HG02973 (cell line): ENCODE measurements at regions not wholly inside any gene's neighbourhood (a gene's known extent, or its start where the extent isn't known, plus 50 kb on each side); places are given as distances from the start of the nearest gene placed in this dataset.

Source experiments
- ATAC-seq: cut with Tn5 transposase; IDR thresholded peaks from one replicate; pipeline ENCODE4 v1.9.1; 2021; ENCODE audit warnings: moderate library complexity; ENCODE audit not compliant: unreplicated experiment

GRCh38 chr2:126774290-126774689 is 118.3 kb downstream of the GYPC start:
- ATAC-seq: no peak

DNA sequence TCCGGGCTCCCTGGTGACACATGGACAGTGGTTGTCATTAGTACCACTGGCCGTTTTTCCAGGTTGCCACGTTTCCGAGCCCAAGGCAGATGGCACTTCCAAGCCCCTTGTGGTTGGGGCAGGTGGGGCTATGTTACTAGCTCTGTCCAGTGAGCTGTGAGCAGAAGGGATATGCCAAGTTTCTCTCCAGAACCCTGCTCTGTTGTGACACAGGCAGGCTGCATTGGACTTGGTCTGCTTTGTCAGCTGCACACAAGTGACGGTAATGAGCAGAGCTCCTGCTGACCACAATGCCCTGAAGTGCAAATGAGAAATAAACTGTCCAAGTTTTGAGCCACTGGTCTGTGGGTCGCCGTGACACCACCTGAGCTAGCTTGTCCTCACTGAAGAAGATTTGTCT is 118.8 kb downstream of the GYPC start:
- ATAC-seq: no peak

DNA sequence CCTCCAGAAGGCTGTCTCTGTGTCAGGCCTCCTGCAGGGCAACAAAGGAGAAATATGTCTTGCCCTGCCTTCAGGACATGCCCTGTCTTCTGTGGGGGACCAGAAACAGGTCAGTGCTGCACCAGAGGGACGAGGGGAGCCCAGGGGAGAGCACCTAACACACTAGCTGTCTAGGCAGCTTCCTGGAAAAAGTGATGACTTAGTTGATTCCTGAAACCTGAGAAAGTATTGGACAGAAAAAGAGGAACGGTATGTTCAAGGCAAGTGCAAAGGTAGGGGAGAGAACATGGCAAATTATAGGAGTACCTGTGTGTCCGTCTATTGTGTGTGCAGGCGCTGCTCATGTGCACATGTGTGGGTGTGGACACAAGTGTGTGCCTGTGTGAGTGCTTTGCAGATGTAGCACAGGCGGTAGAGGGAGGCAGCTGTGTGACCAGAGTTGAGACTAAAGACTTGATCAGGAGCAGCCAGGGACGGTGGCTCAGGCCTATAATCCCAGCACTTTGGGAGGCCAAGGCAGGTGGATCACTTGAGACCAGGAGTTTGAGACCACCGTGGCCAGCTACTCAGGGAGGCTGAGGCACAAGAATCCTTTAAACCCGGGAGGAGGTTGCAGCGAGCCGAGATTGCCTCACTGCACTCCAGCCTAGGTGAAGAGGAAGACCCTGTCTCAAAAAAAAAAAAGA is 119.5 kb downstream of the GYPC start:
- no peak for ATAC-seq

DNA sequence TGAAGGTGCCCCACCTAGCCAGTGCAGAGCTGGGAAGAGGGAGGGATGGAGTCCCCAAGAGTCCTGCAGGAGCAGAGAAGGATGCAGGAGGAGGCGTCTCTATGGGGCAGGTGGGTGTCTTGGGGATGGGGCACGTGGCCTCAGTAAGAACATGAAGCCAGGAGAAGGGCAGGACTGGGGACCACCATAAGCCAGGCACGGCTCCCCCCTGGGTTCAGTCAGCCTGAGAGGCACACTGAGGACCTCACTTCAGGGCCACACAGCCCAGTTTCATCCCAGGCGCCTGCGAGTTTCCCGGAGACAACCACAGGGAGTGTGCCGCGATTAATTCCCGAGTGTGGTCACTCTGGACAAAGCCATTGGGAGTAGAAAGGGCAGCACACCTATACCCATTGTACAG is 120.3 kb downstream of the GYPC start:
- ATAC-seq: peak; percentile 2

DNA sequence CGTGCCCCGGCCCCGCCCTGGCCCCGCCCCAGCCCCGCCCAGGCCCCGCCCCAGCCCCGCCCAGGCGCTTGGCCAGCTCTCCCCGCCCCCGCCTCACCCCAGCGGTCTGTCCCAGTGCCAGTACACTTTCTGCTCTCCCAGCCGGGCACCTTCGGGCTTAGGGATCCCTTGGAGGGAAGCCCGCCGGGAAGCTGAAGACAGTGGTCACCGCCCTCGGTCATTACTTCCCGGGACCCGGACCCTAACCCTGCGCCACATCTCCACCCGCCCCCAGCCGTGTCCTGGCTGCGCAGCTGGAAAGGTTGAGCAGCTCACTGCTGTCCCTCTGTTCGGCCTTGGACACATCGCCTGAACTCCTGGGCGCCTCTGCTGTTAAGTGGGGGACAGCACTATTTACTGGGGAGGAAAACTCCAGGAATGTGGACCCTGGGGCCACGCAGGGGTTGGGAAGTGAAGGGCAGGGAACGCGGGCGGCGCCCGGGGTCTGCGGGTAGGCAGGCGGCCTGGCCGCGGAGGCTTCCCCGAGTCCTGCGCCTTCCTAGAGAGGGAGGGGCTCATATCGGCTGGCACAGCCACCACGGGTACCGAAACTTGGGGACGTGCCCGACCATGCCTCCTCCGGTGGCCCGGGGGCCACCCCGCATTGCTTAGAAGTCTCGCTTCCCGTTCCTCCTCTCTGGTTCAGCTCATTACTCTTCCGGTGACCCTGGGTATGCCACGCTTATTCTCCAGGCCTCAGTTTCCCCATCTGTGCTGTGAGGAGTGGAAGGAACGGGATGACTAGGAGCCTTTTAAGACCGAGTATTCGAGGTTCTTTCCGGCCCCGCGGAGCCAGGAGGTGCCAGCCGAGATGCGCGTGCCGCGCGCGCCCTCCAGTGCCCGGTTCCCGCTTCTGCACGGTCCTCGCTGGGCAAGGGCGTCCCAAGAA is 121.0 kb downstream of the GYPC start:
- ATAC-seq: peak; percentile 94

DNA sequence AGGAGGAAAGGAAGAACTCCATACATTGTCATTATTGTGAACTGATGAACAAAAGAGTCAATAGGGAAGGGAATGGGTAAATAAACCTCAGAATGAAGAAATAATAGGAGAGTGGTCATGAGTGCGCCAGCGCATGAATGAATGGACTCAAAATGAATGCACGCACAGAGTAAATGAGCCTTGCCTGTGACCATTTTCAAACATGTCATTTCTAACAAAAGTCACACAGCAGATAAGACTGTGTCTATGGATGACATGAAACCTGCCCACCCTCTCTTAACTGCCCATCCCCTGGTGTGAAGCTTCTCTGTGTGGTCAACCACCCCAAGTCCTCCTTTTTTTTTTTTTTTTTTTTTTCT is 121.1 kb upstream of the TEX51 start:
- ATAC-seq: peak; percentile 13

DNA sequence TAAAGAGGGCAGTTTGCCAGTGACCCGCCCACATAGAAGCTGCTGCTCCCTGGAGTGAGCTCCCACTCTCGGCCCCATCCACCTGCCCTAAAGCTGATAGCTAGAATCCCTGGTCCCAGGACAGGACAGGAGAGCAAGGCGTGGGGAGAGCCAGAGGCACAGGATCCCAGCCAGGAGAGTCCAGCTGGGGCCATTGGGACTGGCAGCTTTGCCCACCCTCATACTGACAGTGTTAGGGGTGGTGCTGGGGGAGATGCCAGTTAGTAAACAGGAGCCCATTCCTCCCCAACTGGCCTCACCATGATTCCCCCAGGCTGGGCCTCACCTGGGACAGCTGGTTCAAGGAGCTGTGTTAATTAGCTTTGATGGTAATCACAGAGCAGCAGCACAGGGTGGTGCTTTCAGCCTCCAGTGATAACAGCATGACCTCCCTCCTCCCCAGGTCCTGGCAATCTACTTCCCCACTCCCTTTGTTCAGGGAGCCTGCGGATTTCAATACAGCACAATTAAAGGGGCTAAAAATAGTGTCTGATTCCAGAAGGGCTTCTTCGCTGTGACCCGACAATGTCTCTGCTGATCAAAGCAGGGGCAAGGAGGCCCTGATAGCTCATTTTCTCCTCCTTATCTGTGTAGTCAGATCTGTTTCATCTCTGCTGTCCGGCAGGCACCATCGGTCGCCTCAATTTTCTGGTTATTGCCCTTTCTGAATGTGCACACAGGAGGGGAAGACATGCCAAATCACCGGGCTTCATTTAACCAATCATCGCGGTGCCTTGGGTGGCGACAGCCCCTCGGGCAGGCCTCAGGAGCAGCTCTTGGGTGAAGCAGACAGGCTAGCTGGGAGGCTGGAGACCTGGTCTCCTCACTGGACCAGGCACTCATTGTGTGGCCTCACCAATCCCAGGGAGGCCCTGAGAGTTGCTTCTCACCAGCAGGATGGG is 119.9 kb upstream of the TEX51 start:
- ATAC-seq: no peak

GRCh38 chr2:126781206-126781605 is 117.5 kb upstream of the TEX51 start:
- ATAC-seq: no peak

DNA sequence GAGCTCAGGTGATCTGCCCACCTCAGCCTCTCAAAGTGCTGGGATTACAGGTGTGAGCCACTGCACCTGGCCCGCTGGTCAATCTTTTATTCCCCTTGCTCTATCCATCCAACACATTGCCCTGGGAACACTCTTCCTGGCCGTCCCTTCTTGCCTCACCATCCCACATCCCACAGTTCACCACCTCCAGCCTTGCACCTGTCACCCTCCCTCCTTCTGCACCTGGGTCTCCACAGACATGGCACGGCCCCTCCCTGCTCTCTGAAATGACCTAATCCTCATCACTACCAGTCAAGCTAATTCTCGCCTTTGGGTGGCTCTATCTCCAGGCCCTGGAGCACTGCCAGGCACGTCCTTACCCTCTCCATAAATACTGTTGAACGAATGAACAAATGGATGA is 116.9 kb upstream of the TEX51 start:
- ATAC-seq: no peak

DNA sequence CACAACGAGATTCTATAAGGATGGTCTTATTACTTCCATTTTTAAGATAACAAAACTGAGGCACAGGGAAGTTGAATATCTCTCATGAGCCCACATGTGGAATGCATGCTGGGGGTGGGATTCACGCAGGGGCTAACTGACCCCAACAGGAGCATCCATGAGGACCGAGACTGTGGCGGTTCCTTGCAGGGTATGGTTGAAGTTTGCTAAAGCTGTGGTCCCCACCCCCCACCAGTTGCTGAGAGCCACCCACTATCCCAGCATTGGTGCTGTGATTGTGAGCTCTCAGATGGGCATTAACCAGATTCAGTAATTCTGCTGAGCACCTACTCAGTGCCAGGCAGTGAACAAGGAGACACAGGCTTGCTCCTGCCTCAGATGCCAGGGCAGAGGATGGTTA is 116.0 kb upstream of the TEX51 start:
- no peak for ATAC-seq

DNA sequence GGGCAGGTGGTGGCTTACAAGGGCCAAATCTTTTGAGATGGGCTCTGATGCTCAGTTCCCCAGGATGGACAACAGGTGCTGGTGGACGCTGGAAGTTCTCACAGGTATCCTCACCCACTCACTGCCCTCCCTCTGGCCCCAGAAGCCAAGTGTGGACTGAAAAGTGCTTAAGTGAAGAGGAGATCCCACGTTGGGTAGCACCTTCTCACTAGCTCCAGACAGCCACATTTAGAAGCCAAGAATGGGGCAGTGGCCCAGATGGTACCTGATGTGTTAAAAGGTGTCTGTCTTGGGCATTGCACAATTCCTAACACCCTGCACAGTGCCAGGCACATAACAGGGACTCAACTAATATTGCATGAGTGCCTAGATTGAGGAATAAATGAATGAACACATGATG is 115.3 kb upstream of the TEX51 start:
- ATAC-seq: no peak

DNA sequence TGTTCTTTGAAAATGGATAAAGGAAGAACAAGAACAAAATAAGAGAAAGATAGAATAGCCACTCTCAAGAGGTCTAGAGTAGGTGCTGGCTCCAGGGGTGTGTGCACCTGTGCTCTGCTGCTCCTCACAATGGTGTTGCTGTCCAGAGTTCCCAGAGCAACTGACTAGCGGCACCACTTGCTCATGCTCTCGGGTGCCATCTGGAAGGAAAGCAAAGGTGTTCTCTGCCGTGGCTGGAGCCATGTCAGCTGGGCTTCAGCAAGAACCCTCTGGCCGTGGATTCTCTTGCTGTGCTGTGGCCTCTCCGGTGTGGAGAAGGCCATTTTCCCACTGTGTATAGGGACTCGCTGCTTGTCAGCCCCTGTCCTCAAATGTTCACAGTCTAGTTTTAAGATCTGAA is 114.6 kb upstream of the TEX51 start:
- ATAC-seq: no peak

GRCh38 chr2:126784621-126785020 is 114.1 kb upstream of the TEX51 start:
- ATAC-seq: no peak

DNA sequence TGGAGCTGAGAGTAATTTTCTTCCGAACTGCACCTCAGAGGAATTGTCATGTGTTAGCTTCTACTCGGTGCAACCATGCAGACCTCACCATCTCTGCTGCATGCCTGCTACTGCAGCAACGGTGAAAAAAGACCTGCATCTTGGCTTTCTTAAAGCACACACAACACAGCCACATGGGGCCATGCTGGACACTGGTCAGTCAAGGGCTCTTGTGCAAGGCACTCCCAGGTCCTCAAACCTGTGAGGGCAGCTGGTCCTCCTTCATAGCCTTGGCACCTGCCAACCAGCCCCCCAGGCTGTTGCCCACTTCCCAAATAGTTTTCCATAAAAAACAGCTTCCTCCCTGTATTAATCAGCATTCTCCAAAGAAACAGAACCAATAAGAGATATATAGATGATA is 113.5 kb upstream of the TEX51 start:
- ATAC-seq: no peak

- no peak for ATAC-seq
Observed at GRCh38 chr2:126785862-126786261, 112.8 kb upstream of the TEX51 start.

DNA sequence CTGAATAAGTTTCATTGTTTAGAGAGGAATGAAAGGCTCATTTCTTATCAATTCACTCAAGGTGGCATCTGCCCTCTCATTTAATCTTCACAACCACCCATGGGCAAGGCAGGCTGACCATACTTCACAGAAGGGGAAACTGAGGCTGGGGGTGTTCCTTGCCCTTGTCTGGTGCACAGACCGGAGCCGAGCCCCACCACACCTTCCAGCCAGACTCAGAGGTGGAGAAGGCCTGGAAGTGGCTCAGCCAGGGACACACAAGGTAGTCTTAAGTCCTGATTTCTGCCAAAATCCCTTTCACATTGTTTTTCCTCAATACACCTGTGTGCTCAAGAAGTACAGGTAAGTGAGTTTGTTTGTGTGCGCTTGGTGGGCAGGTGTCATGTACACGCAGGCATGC is 111.9 kb upstream of the TEX51 start:
- no peak for ATAC-seq

- ATAC-seq: no peak
Observed at GRCh38 chr2:126787289-126787688, 111.4 kb upstream of the TEX51 start.

DNA sequence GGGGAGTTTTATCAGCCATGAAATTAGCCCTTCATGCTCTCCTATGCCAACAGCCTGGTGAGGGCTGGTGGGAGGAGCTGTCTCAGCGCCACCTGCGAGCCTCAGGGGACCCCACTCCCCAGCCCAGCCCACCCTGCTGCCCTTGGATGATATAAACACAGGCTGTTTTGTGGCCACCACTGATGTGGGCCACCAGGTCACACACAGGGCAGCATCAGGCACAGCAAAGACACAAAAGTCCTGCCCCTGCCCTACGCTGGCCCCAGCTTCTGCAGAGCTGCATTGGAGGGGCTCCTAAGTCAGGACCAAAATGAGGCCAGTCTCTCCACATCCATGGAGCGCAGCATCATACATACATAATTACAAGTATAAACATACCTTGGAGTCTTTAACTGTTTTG is 110.6 kb upstream of the TEX51 start:
- no peak for ATAC-seq

DNA sequence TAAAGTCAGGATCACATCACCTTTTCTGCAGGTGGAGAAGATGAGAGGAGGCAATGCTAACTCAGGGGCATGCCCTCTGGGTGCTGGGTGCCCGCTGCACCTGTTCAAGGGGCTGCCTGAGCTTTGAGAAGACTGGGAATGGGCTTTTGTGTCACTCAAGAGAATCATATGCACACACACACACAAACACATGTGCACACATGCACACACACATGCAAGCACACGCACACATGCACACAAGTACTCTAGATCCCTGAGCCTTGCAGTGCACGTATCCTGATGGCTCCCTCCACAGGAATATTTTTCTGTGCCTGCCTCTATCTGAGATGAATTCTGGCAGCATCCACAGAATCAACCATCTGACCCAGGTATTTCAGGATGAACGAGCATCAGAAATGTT is 110.0 kb upstream of the TEX51 start:
- no peak for ATAC-seq

GRCh38 chr2:126790987-126791780 is 107.5 kb upstream of the TEX51 start:
- ATAC-seq: no peak

GRCh38 chr2:126792186-126792585 is 106.5 kb upstream of the TEX51 start:
- no peak for ATAC-seq
